CD4-positive, CD25-positive, alpha-beta regulatory T cell (primary cell): ENCODE measurements at regions not wholly inside any gene's neighbourhood (a gene's known extent, or its start where the extent isn't known, plus 50 kb on each side); places are given as distances from the start of the nearest gene placed in this dataset.
"Not testable (repeated sequence)": the region's sequence is repeated elsewhere in the genome, so short reads cannot be mapped to it uniquely, and the experiment has no call there.

Experiments
- ATAC-seq, 2 donors: fragments of 150-1000 bp; cut with Tn5 transposase; one replicate each; pipeline ENCODE4 v1.10.0; 2021; ENCODE audit warnings: low read depth in 2 of 2, moderate number of reproducible peaks in 2 of 2, moderate library complexity in 1 of 2
- DNase-seq, 3 donors: peaks; one replicate each; pipeline versions ENCODE4 v3.0.0 to v3.0.0-alpha.2; 2012 to 2022; ENCODE audit warnings: mixed read lengths in 1 of 3
- H3K27ac ChIP-seq: one replicate; pipeline ENCODE4 v1.7.0; 2013; ENCODE audit warnings: mild to moderate bottlenecking, low read length; ENCODE audit not compliant: insufficient read depth, poor library complexity, severe bottlenecking
- H3K27me3 ChIP-seq: one replicate; pipeline ENCODE4 v1.7.0; 2013; ENCODE audit warnings: low read length; ENCODE audit not compliant: control insufficient read depth, insufficient read depth
- H3K36me3 ChIP-seq: one replicate; pipeline ENCODE4 v1.7.0; 2013; ENCODE audit warnings: mild to moderate bottlenecking, low read length, moderate library complexity; ENCODE audit not compliant: control insufficient read depth, insufficient read depth
- H3K4me1 ChIP-seq: 2 replicates; pipeline ENCODE4 v1.7.0; 2013; ENCODE audit warnings: mild to moderate bottlenecking, low read length; ENCODE audit not compliant: insufficient read depth, control insufficient read depth, poor library complexity, severe bottlenecking
- H3K4me3 ChIP-seq: one replicate; pipeline ENCODE4 v1.7.0; 2013; ENCODE audit warnings: low read depth, mild to moderate bottlenecking, low read length, moderate library complexity
- H3K9me3 ChIP-seq, 2 experiments: 1 replicate in 1 of 2; 2 replicates in 1 of 2; pipeline ENCODE4 v1.7.0; 2013; ENCODE audit warnings: low read length in 2 of 2, mild to moderate bottlenecking in 1 of 2, moderate library complexity in 1 of 2; ENCODE audit not compliant: control insufficient read depth in 2 of 2
- H3K27ac Mint-ChIP-seq, 3 donors: one replicate each; pipeline ENCODE4 v1.8.0; 2020 to 2022; ENCODE audit warnings: mild to moderate bottlenecking in 3 of 3, mixed read lengths in 3 of 3, moderate library complexity in 2 of 3
- H3K27me3 Mint-ChIP-seq: one replicate; pipeline ENCODE4 v1.8.0; 2022; ENCODE audit warnings: mild to moderate bottlenecking, mixed read lengths
- H3K36me3 Mint-ChIP-seq: one replicate; pipeline ENCODE4 v1.8.0; 2020; ENCODE audit warnings: mixed read lengths
- H3K4me1 Mint-ChIP-seq, 4 donors: one replicate each; pipeline ENCODE4 v1.8.0; 2020 to 2022; ENCODE audit warnings: mixed read lengths in 4 of 4, mild to moderate bottlenecking in 1 of 4
- H3K4me3 Mint-ChIP-seq, 4 donors: one replicate each; pipeline ENCODE4 v1.8.0; 2020 to 2022; ENCODE audit warnings: mild to moderate bottlenecking in 4 of 4, mixed read lengths in 4 of 4, moderate library complexity in 3 of 4
- H3K9me3 Mint-ChIP-seq, 7 donors: one replicate each; pipeline ENCODE4 v1.8.0; 2020 to 2022; ENCODE audit warnings: mixed read lengths in 7 of 7, mild to moderate bottlenecking in 3 of 7, moderate library complexity in 2 of 7

DNA sequence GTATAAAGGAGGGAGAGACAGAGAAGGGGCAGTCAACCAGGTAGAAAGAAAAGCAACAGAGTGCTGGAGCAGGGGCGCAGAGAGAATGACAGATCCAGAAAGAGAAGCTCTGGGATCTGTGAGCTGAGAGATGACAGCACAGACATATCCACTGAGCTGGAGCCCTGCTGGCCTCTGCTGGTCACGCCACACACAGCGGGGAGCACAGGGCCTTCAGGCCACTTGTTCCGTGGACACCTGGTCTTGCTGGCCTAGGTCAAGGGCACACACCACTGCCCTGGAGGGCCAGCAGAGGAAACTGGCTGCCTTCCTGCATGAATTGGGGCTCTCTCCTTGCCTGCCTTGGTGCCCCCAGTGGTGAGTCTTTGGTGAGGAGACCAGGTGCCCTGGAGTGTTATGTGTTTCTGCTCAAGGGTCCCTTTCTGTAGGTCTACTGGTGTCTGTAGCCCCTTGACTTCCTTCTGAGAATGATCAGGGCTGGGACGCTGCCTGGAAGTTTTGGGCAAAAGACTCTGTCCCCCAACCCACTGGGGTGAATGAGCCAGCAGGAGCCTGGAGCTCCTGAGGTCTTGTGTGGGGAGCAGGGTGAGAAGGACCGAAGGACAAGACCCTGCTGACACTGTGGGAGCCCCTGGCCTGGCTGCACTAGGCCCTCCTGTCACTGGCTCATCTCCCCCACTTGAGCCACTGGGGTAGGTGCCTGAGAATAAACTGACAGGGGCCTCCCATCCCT lies 59.2 kb upstream of the ADAMTS2 start:
- no peak for DNase-seq
- Histone ChIP-seq H3K9me3 (peaks cover 10 to 21% of the 10 kb centered on the region in 2 experiments), H3K36me3 (no peaks in the 10 kb centered on the region), H3K27ac (no peak overlapping the region), H3K27me3 (no peaks in the 10 kb centered on the region), H3K4me1 (no peaks in the 10 kb centered on the region), H3K4me3 (no peak overlapping the region)
- Mint-ChIP-seq H3K4me3 (no peak overlapping the region), H3K27ac (no peak overlapping the region), H3K27me3 (no peaks in the 10 kb centered on the region), H3K36me3 (peaks cover 5% of the 10 kb centered on the region), H3K4me1 (no peaks in the 10 kb centered on the region), H3K9me3 (peaks cover 0 to 30% (median 11%) of the 10 kb centered on the region in 7 donors)
- no peak for ATAC-seq

- H3K4me3 Mint-ChIP-seq = no peak overlapping the region
- H3K4me1 Mint-ChIP-seq = no peaks in the 10 kb centered on the region
- no peak for ATAC-seq
- Histone ChIP-seq H3K27me3 (no peaks in the 10 kb centered on the region), H3K4me3 (no peak overlapping the region), H3K36me3 (no peaks in the 10 kb centered on the region), H3K4me1 (no peaks in the 10 kb centered on the region), H3K27ac (no peak overlapping the region), H3K9me3 (peaks cover 11 to 27% of the 10 kb centered on the region in 2 experiments)
- peaks cover 5% of the 10 kb centered on the region for H3K36me3 Mint-ChIP-seq
- H3K27me3 Mint-ChIP-seq = no peaks in the 10 kb centered on the region
- H3K27ac Mint-ChIP-seq = no peak overlapping the region
- peaks cover 0 to 39% (median 12%) of the 10 kb centered on the region in 7 donors for H3K9me3 Mint-ChIP-seq
- no peak for DNase-seq
Observed at GRCh38 chr5:179403426-179404147, 58.3 kb upstream of the ADAMTS2 start.

DNA sequence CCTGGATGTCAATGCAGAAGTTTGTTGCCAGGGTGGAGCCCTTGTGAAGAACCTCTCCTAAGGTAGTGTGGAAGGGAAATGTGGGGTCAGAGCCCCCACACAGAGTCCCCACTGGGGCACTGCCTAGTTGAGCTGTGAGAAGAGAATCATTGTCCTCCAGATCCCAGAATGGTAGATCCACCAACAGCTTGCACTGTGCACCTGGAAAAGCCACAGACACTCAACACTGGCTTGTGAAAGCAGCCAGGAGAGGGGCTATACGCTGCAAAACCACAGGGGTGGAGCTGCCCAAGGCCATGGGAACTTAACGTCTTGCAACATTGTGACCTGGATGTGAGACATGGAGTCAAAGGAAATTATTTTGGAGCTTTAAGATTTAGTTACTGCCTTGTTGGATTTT lies 55.2 kb upstream of the ADAMTS2 start:
- not testable (repeated sequence) for H3K36me3 Mint-ChIP-seq, H3K4me1 Mint-ChIP-seq, H3K27me3 ChIP-seq, H3K27ac ChIP-seq, H3K27me3 Mint-ChIP-seq, DNase-seq, H3K4me1 ChIP-seq, H3K27ac Mint-ChIP-seq, H3K4me3 Mint-ChIP-seq, H3K36me3 ChIP-seq, H3K4me3 ChIP-seq, ATAC-seq
- H3K9me3 ChIP-seq = peaks cover 11 to 29% of the 10 kb centered on the region in 2 experiments
- peaks cover 3 to 43% (median 12%) of the 10 kb centered on the region in 7 donors for H3K9me3 Mint-ChIP-seq

- DNase-seq = no peak
- H3K9me3 ChIP-seq = peaks cover 11 to 29% of the 10 kb centered on the region in 2 experiments
- no peak overlapping the region for H3K4me3 Mint-ChIP-seq
- no peak for ATAC-seq
- H3K4me1 ChIP-seq = no peaks in the 10 kb centered on the region
- no peaks in the 10 kb centered on the region for H3K27me3 ChIP-seq
- H3K4me1 Mint-ChIP-seq = no peaks in the 10 kb centered on the region
- H3K36me3 ChIP-seq = no peaks in the 10 kb centered on the region
- no peak overlapping the region for H3K27ac ChIP-seq
- H3K9me3 Mint-ChIP-seq = peaks cover 3 to 43% (median 12%) of the 10 kb centered on the region in 7 donors
- no peak overlapping the region for H3K27ac Mint-ChIP-seq
- H3K36me3 Mint-ChIP-seq = peaks cover 5% of the 10 kb centered on the region
- H3K4me3 ChIP-seq = no peak overlapping the region
- H3K27me3 Mint-ChIP-seq = no peaks in the 10 kb centered on the region
Observed at GRCh38 chr5:179400020-179400419, 54.8 kb upstream of the ADAMTS2 start.

GRCh38 chr5:179399327-179399726 lies 54.1 kb upstream of the ADAMTS2 start:
- H3K27me3 ChIP-seq, H3K4me1 Mint-ChIP-seq, DNase-seq, H3K4me1 ChIP-seq, H3K36me3 ChIP-seq, H3K4me3 Mint-ChIP-seq, H3K27ac ChIP-seq, H3K27me3 Mint-ChIP-seq, H3K36me3 Mint-ChIP-seq, H3K27ac Mint-ChIP-seq, ATAC-seq, H3K4me3 ChIP-seq: not testable (repeated sequence)
- H3K9me3 Mint-ChIP-seq = peaks cover 3 to 43% (median 12%) of the 10 kb centered on the region in 7 donors
- peaks cover 11 to 29% of the 10 kb centered on the region in 2 experiments for H3K9me3 ChIP-seq

DNA sequence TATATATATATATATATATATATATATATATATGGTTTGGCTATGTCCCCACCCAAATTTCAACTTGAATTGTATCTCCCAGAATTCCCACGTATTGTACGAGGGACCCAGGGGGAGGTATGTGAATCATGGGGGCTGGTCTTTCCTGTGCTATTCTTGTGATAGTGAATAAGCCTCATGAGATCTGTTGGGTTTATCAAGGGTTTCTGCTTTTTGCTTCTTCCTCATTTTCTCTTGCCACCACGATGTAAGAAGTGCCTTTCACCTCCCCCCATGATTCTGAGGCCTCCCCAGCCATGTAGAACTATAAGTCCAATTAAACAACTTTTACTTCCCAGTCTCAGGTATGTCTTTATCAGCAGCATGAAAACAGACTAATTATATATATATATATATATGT lies 52.3 kb upstream of the ADAMTS2 start:
- no peak for DNase-seq
- Histone ChIP-seq H3K27me3 (no peaks in the 10 kb centered on the region), H3K4me1 (no peaks in the 10 kb centered on the region), H3K27ac (no peak overlapping the region), H3K4me3 (no peak overlapping the region), H3K9me3 (peaks cover 15 to 36% of the 10 kb centered on the region in 2 experiments), H3K36me3 (no peaks in the 10 kb centered on the region)
- Mint-ChIP-seq H3K9me3 (peaks cover 0 to 47% (median 21%) of the 10 kb centered on the region in 7 donors), H3K36me3 (peaks cover 5% of the 10 kb centered on the region), H3K27ac (no peak overlapping the region), H3K4me1 (no peaks in the 10 kb centered on the region), H3K27me3 (no peaks in the 10 kb centered on the region), H3K4me3 (no peak overlapping the region)
- no peak for ATAC-seq
